ENCODE measurements at regions not wholly inside any gene's neighbourhood (a gene's known extent, or its start where the extent isn't known, plus 50 kb on each side); places are given as distances from the start of the nearest gene placed in this dataset.

DNA sequence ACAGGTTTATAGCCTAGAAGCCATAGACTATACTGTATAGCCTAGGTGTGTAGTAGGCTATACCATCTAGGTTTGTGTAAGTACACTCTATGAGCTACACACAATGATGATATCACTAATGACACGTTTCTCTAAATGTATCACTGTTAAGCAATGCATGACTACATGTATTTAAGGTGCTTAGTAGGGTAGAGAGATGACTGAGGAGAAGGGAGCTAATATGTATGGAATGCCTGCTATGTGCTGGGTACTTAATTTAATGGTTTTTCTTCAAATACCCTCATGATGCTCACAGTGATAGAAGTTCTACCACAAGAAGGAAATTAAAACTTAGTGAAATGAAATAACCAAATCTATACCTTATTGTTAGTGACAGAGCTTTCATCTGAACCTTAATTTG is 1785.5 kb downstream of the EFNA5 start:
- TF ChIP-seq EZH2 (IDR thresholded peaks at IDR 0.05) (no peak), POLR2AphosphoS5 (IDR thresholded peaks at IDR 0.05; ENCODE audit: borderline replicate concordance, low read depth, low read length) (no peak)

All from SK-N-MC (cell line).